HG02678 (cell line): ENCODE measurements at regions not wholly inside any gene's neighbourhood (a gene's known extent, or its start where the extent isn't known, plus 50 kb on each side); places are given as distances from the start of the nearest gene placed in this dataset.

Experiments
- ATAC-seq: cut with Tn5 transposase; IDR thresholded peaks from one replicate; pipeline ENCODE4 v1.9.1; 2021; ENCODE audit warnings: mild to moderate bottlenecking, moderate library complexity; ENCODE audit not compliant: unreplicated experiment

- ATAC-seq = no peak
Measured at GRCh38 chr16:88314991-88315542, 67.7 kb upstream of the ZNF469 start.

- no peak for ATAC-seq
Measured at GRCh38 chr16:88315543-88316105, 67.1 kb upstream of the ZNF469 start.

GRCh38 chr16:88316151-88316550, 66.6 kb upstream of the ZNF469 start:
- ATAC-seq = no peak

- ATAC-seq = no peak
Measured at GRCh38 chr16:88316941-88317612, 65.7 kb upstream of the ZNF469 start.

- ATAC-seq = no peak
Measured at GRCh38 chr16:88317613-88317965, 65.2 kb upstream of the ZNF469 start.

GRCh38 chr16:88318051-88318450, 64.7 kb upstream of the ZNF469 start:
- no peak for ATAC-seq

GRCh38 chr16:88318521-88318920, 64.2 kb upstream of the ZNF469 start:
- no peak for ATAC-seq

- no peak for ATAC-seq
Measured at GRCh38 chr16:88319116-88319965, 63.4 kb upstream of the ZNF469 start.

- no peak for ATAC-seq
Measured at GRCh38 chr16:88320947-88321634, 61.7 kb upstream of the ZNF469 start.

GRCh38 chr16:88321635-88322499, 60.9 kb upstream of the ZNF469 start:
- no peak for ATAC-seq

- no peak for ATAC-seq
Measured at GRCh38 chr16:88322500-88322970, 60.2 kb upstream of the ZNF469 start.

- no peak for ATAC-seq
Measured at GRCh38 chr16:88323041-88323440, 59.7 kb upstream of the ZNF469 start.

- ATAC-seq = no peak
Measured at GRCh38 chr16:88323546-88324330, 59.0 kb upstream of the ZNF469 start.

- no peak for ATAC-seq
Measured at GRCh38 chr16:88325087-88325750, 57.5 kb upstream of the ZNF469 start.

- no peak for ATAC-seq
Measured at GRCh38 chr16:88325976-88326375, 56.8 kb upstream of the ZNF469 start.

GRCh38 chr16:88326611-88327485, 55.9 kb upstream of the ZNF469 start:
- ATAC-seq = no peak

GRCh38 chr16:88327561-88328312, 55.0 kb upstream of the ZNF469 start:
- no peak for ATAC-seq
